Stimulated activated CD4-positive, alpha-beta T cell treated with anti-CD3 and anti-CD28 coated beads, Interleukin-2, amount 100 ng/mL, for 48 hours (primary cell): ENCODE measurements at regions not wholly inside any gene's neighbourhood (a gene's known extent, or its start where the extent isn't known, plus 50 kb on each side); places are given as distances from the start of the nearest gene placed in this dataset.

Source experiments
- DNase-seq, 2 donors: peaks; one replicate each; pipeline ENCODE4 v3.0.0-alpha.2; 2020

- no peak for DNase-seq
Observed at GRCh38 chr2:106631281-106631680, 144.1 kb downstream of the CD8B2 start.

GRCh38 chr2:106638043-106638442 is 150.9 kb downstream of the CD8B2 start:
- DNase-seq, result no peak

- no peak for DNase-seq
Observed at GRCh38 chr2:106638580-106638979, 151.4 kb downstream of the CD8B2 start.

- DNase-seq, result no peak
Observed at GRCh38 chr2:106642679-106643078, 155.5 kb downstream of the CD8B2 start.

GRCh38 chr2:106644623-106645022 is 157.5 kb downstream of the CD8B2 start:
- DNase-seq, result no peak

- DNase-seq, result no peak
Observed at GRCh38 chr2:106646605-106647004, 159.4 kb downstream of the CD8B2 start.

- no peak for DNase-seq
Observed at GRCh38 chr2:106649306-106649705, 162.1 kb downstream of the CD8B2 start.

- no peak for DNase-seq
Observed at GRCh38 chr2:106653465-106653864, 166.3 kb downstream of the CD8B2 start.

GRCh38 chr2:106658616-106659015 is 171.5 kb downstream of the CD8B2 start:
- DNase-seq, result no peak

- DNase-seq, result no peak
Observed at GRCh38 chr2:106664669-106665068, 177.5 kb downstream of the CD8B2 start.

GRCh38 chr2:106667478-106668070 is 180.4 kb downstream of the CD8B2 start:
- no peak for DNase-seq

- no peak for DNase-seq
Observed at GRCh38 chr2:106685180-106685897, 198.2 kb downstream of the CD8B2 start.

- no peak for DNase-seq
Observed at GRCh38 chr2:106686814-106687213, 199.2 kb downstream of the ST6GAL2 start.

- DNase-seq, result no peak
Observed at GRCh38 chr2:106694964-106695470, 190.9 kb downstream of the ST6GAL2 start.

- no peak for DNase-seq
Observed at GRCh38 chr2:106695919-106696318, 190.0 kb downstream of the ST6GAL2 start.

- DNase-seq, result no peak
Observed at GRCh38 chr2:106700616-106701015, 185.4 kb downstream of the ST6GAL2 start.

GRCh38 chr2:106701203-106702022 is 184.6 kb downstream of the ST6GAL2 start:
- DNase-seq, result no peak

- no peak for DNase-seq
Observed at GRCh38 chr2:106703161-106703560, 182.8 kb downstream of the ST6GAL2 start.

- DNase-seq, result no peak
Observed at GRCh38 chr2:106704798-106705197, 181.2 kb downstream of the ST6GAL2 start.

- no peak for DNase-seq
Observed at GRCh38 chr2:106705877-106706276, 180.1 kb downstream of the ST6GAL2 start.

GRCh38 chr2:106706283-106706682 is 179.7 kb downstream of the ST6GAL2 start:
- DNase-seq, result no peak

- DNase-seq, result no peak
Observed at GRCh38 chr2:106708209-106708608, 177.8 kb downstream of the ST6GAL2 start.

- no peak for DNase-seq
Observed at GRCh38 chr2:106709229-106709628, 176.7 kb downstream of the ST6GAL2 start.

- no peak for DNase-seq
Observed at GRCh38 chr2:106719222-106719621, 166.7 kb downstream of the ST6GAL2 start.
